IMR-90 (cell line): ENCODE measurements at regions not wholly inside any gene's neighbourhood (a gene's known extent, or its start where the extent isn't known, plus 50 kb on each side); places are given as distances from the start of the nearest gene placed in this dataset.

Experiments
- BHLHE40 ChIP-seq: fragments of 150-350 bp; IDR thresholded peaks from 2 replicates; pipeline ENCODE4 v1.6.1; 2016; ENCODE audit warnings: mild to moderate bottlenecking, low read depth, low read length
- POLR2A ChIP-seq: IDR thresholded peaks from 2 replicates; pipeline ENCODE4 v1.6.1; 2012; ENCODE audit warnings: mild to moderate bottlenecking, low read depth, low read length
- RAD21 ChIP-seq: IDR thresholded peaks from 2 replicates; pipeline ENCODE4 v1.6.1; 2012; ENCODE audit warnings: low read length, improper control_type of control experiment
- TF ChIP-seq, protein P1 (sequence below): conservative IDR thresholded peaks from 2 replicates; pipeline ENCODE4 v1.5.1; 2012; ENCODE audit warnings: mild to moderate bottlenecking, low read depth, low read length, improper control_type of control experiment

- TF ChIP-seq BHLHE40 (no peak), POLR2A (no peak), RAD21 (no peak)
- TF ChIP-seq, protein P1, sequence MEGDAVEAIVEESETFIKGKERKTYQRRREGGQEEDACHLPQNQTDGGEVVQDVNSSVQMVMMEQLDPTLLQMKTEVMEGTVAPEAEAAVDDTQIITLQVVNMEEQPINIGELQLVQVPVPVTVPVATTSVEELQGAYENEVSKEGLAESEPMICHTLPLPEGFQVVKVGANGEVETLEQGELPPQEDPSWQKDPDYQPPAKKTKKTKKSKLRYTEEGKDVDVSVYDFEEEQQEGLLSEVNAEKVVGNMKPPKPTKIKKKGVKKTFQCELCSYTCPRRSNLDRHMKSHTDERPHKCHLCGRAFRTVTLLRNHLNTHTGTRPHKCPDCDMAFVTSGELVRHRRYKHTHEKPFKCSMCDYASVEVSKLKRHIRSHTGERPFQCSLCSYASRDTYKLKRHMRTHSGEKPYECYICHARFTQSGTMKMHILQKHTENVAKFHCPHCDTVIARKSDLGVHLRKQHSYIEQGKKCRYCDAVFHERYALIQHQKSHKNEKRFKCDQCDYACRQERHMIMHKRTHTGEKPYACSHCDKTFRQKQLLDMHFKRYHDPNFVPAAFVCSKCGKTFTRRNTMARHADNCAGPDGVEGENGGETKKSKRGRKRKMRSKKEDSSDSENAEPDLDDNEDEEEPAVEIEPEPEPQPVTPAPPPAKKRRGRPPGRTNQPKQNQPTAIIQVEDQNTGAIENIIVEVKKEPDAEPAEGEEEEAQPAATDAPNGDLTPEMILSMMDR = no peak
Observed at GRCh38 chr11:69966583-69966835, 111.6 kb upstream of the ANO1 start.
